HG03354 (cell line): ENCODE measurements at regions not wholly inside any gene's neighbourhood (a gene's known extent, or its start where the extent isn't known, plus 50 kb on each side); places are given as distances from the start of the nearest gene placed in this dataset.

Source experiments
- ATAC-seq: cut with Tn5 transposase; IDR thresholded peaks from one replicate; pipeline ENCODE4 v1.9.1; 2021; ENCODE audit warnings: mild to moderate bottlenecking; ENCODE audit not compliant: unreplicated experiment, poor library complexity, severe bottlenecking

- ATAC-seq, result no peak
Observed at GRCh38 chr2:219692521-219692920, 65.1 kb downstream of the SLC4A3 start.

GRCh38 chr2:219695145-219695709 is 67.8 kb downstream of the SLC4A3 start:
- no peak for ATAC-seq

- no peak for ATAC-seq
Observed at GRCh38 chr2:219697811-219698747, 70.6 kb downstream of the SLC4A3 start.

- no peak for ATAC-seq
Observed at GRCh38 chr2:219698748-219699439, 71.5 kb downstream of the SLC4A3 start.

GRCh38 chr2:219699440-219699821 is 72.0 kb downstream of the SLC4A3 start:
- no peak for ATAC-seq

GRCh38 chr2:219701847-219702634 is 74.6 kb downstream of the SLC4A3 start:
- ATAC-seq, result no peak

- no peak for ATAC-seq
Observed at GRCh38 chr2:219702796-219703545, 75.5 kb downstream of the SLC4A3 start.

GRCh38 chr2:219704878-219705277 is 77.4 kb downstream of the SLC4A3 start:
- no peak for ATAC-seq

GRCh38 chr2:219706823-219707281 is 79.4 kb downstream of the SLC4A3 start:
- ATAC-seq, result no peak

- no peak for ATAC-seq
Observed at GRCh38 chr2:219707496-219708285, 80.3 kb downstream of the SLC4A3 start.

- ATAC-seq, result no peak
Observed at GRCh38 chr2:219709331-219709761, 81.9 kb downstream of the SLC4A3 start.

GRCh38 chr2:219713110-219713509 is 85.7 kb downstream of the SLC4A3 start:
- ATAC-seq, result no peak

- no peak for ATAC-seq
Observed at GRCh38 chr2:219714681-219715400, 87.4 kb downstream of the SLC4A3 start.

GRCh38 chr2:219718066-219718465 is 90.6 kb downstream of the SLC4A3 start:
- ATAC-seq, result no peak

GRCh38 chr2:219719521-219719920 is 92.1 kb downstream of the SLC4A3 start:
- ATAC-seq, result no peak

GRCh38 chr2:219720956-219721355 is 93.5 kb downstream of the SLC4A3 start:
- no peak for ATAC-seq

GRCh38 chr2:219722276-219722879 is 94.9 kb downstream of the SLC4A3 start:
- ATAC-seq, result no peak
